Activated T-helper 17 cell treated with anti-CD3 and anti-CD28 coated beads, Interleukin-2, amount 50 U/mL, for 72 hours (primary cell): ENCODE measurements at regions not wholly inside any gene's neighbourhood (a gene's known extent, or its start where the extent isn't known, plus 50 kb on each side); places are given as distances from the start of the nearest gene placed in this dataset.

Experiments used
- ATAC-seq: fragments of 150-1000 bp; cut with Tn5 transposase; replicated peaks from 2 replicates; pipeline ENCODE4 v1.10.0; 2021; ENCODE audit warnings: mild to moderate bottlenecking, moderate library complexity
- H3K27ac Mint-ChIP-seq: one replicate; pipeline ENCODE4 v1.8.0; 2022; ENCODE audit warnings: mixed read lengths
- H3K27me3 Mint-ChIP-seq: one replicate; pipeline ENCODE4 v1.8.0; 2022; ENCODE audit warnings: mixed read lengths
- H3K36me3 Mint-ChIP-seq: one replicate; pipeline ENCODE4 v1.8.0; 2022; ENCODE audit warnings: low read depth, mild to moderate bottlenecking, mixed read lengths
- H3K4me1 Mint-ChIP-seq: one replicate; pipeline ENCODE4 v1.8.0; 2022; ENCODE audit warnings: mixed read lengths
- H3K4me3 Mint-ChIP-seq: one replicate; pipeline ENCODE4 v1.8.0; 2022; ENCODE audit warnings: mild to moderate bottlenecking, mixed read lengths
- H3K9me3 Mint-ChIP-seq: one replicate; pipeline ENCODE4 v1.8.0; 2022; ENCODE audit warnings: mixed read lengths

GRCh38 chr9:38226491-38226951 is 157.5 kb upstream of the SHB start:
- Mint-ChIP-seq H3K4me1 (peaks cover 7% of the 10 kb centered on the region), H3K36me3 (no peaks in the 10 kb centered on the region)

GRCh38 chr9:38224941-38225340 is 155.9 kb upstream of the SHB start:
- Mint-ChIP-seq H3K27me3 (peaks cover 17% of the 10 kb centered on the region), H3K4me1 (peaks cover 7% of the 10 kb centered on the region), H3K36me3 (no peaks in the 10 kb centered on the region), H3K9me3 (no peaks in the 10 kb centered on the region), H3K4me3 (no peak overlapping the region), H3K27ac (no peak overlapping the region)
- ATAC-seq: no peak

More at GRCh38 chr9:38226491-38226951, 157.5 kb upstream of the SHB start:
- no peaks in the 10 kb centered on the region for H3K9me3 Mint-ChIP-seq
- peaks cover 17% of the 10 kb centered on the region for H3K27me3 Mint-ChIP-seq
- H3K27ac Mint-ChIP-seq: no peak overlapping the region
- H3K4me3 Mint-ChIP-seq: peak overlapping the region; percentile 62
- no peak for ATAC-seq

GRCh38 chr9:38216572-38216971 is 147.5 kb upstream of the SHB start:
- H3K27me3 Mint-ChIP-seq: peaks cover 11% of the 10 kb centered on the region
- ATAC-seq: no peak
- no peaks in the 10 kb centered on the region for H3K4me1 Mint-ChIP-seq
- no peaks in the 10 kb centered on the region for H3K36me3 Mint-ChIP-seq
- H3K27ac Mint-ChIP-seq: no peak overlapping the region
- H3K4me3 Mint-ChIP-seq: no peak overlapping the region
- no peaks in the 10 kb centered on the region for H3K9me3 Mint-ChIP-seq

GRCh38 chr9:38215465-38215864 is 146.4 kb upstream of the SHB start:
- H3K9me3 Mint-ChIP-seq: no peaks in the 10 kb centered on the region
- H3K36me3 Mint-ChIP-seq: no peaks in the 10 kb centered on the region
- peaks cover 11% of the 10 kb centered on the region for H3K27me3 Mint-ChIP-seq
- no peak overlapping the region for H3K4me3 Mint-ChIP-seq
- H3K4me1 Mint-ChIP-seq: no peaks in the 10 kb centered on the region
- no peak for ATAC-seq
- H3K27ac Mint-ChIP-seq: no peak overlapping the region

GRCh38 chr9:38214432-38214831 is 145.4 kb upstream of the SHB start:
- Mint-ChIP-seq H3K27ac (no peak overlapping the region), H3K36me3 (no peaks in the 10 kb centered on the region), H3K4me3 (no peak overlapping the region), H3K9me3 (no peaks in the 10 kb centered on the region), H3K27me3 (peaks cover 11% of the 10 kb centered on the region), H3K4me1 (no peaks in the 10 kb centered on the region)
- ATAC-seq: no peak

- Mint-ChIP-seq H3K27ac (no peak overlapping the region), H3K36me3 (no peaks in the 10 kb centered on the region), H3K4me3 (no peak overlapping the region), H3K27me3 (peaks cover 11% of the 10 kb centered on the region), H3K9me3 (no peaks in the 10 kb centered on the region), H3K4me1 (no peaks in the 10 kb centered on the region)
- ATAC-seq: no peak
These were observed 144.7 kb upstream of the SHB start for GRCh38 chr9:38213631-38214299.

GRCh38 chr9:38212016-38212415 is 143.0 kb upstream of the SHB start:
- no peak for ATAC-seq
- Mint-ChIP-seq H3K27ac (no peak overlapping the region), H3K27me3 (peaks cover 11% of the 10 kb centered on the region), H3K36me3 (no peaks in the 10 kb centered on the region), H3K4me1 (no peaks in the 10 kb centered on the region), H3K9me3 (no peaks in the 10 kb centered on the region), H3K4me3 (no peak overlapping the region)

GRCh38 chr9:38211002-38211401 is 142.0 kb upstream of the SHB start:
- no peak for ATAC-seq
- H3K9me3 Mint-ChIP-seq: no peaks in the 10 kb centered on the region
- no peak overlapping the region for H3K4me3 Mint-ChIP-seq
- H3K36me3 Mint-ChIP-seq: no peaks in the 10 kb centered on the region
- no peaks in the 10 kb centered on the region for H3K4me1 Mint-ChIP-seq
- peaks cover 11% of the 10 kb centered on the region for H3K27me3 Mint-ChIP-seq
- no peak overlapping the region for H3K27ac Mint-ChIP-seq

GRCh38 chr9:38208206-38208901 is 139.3 kb upstream of the SHB start:
- H3K9me3 Mint-ChIP-seq: no peaks in the 10 kb centered on the region
- no peak for ATAC-seq
- H3K27ac Mint-ChIP-seq: no peak overlapping the region
- no peak overlapping the region for H3K4me3 Mint-ChIP-seq
- no peaks in the 10 kb centered on the region for H3K27me3 Mint-ChIP-seq
- H3K4me1 Mint-ChIP-seq: no peaks in the 10 kb centered on the region
- H3K36me3 Mint-ChIP-seq: no peaks in the 10 kb centered on the region

- ATAC-seq: no peak
- no peaks in the 10 kb centered on the region for H3K36me3 Mint-ChIP-seq
- no peak overlapping the region for H3K27ac Mint-ChIP-seq
- H3K27me3 Mint-ChIP-seq: no peaks in the 10 kb centered on the region
- H3K9me3 Mint-ChIP-seq: no peaks in the 10 kb centered on the region
- H3K4me1 Mint-ChIP-seq: no peaks in the 10 kb centered on the region
- H3K4me3 Mint-ChIP-seq: no peak overlapping the region
These were observed 138.3 kb upstream of the SHB start for GRCh38 chr9:38207247-38207778.

GRCh38 chr9:38205279-38205678 is 136.3 kb upstream of the SHB start:
- Mint-ChIP-seq H3K27ac (no peak overlapping the region), H3K4me3 (no peak overlapping the region), H3K9me3 (no peaks in the 10 kb centered on the region), H3K27me3 (no peaks in the 10 kb centered on the region), H3K36me3 (no peaks in the 10 kb centered on the region), H3K4me1 (no peaks in the 10 kb centered on the region)
- ATAC-seq: no peak

- H3K36me3 Mint-ChIP-seq: no peaks in the 10 kb centered on the region
- H3K4me3 Mint-ChIP-seq: no peak overlapping the region
- H3K4me1 Mint-ChIP-seq: no peaks in the 10 kb centered on the region
- no peaks in the 10 kb centered on the region for H3K9me3 Mint-ChIP-seq
- ATAC-seq: no peak
- H3K27ac Mint-ChIP-seq: no peak overlapping the region
- peaks cover 5% of the 10 kb centered on the region for H3K27me3 Mint-ChIP-seq
These were observed 133.4 kb upstream of the SHB start for GRCh38 chr9:38202336-38202938.

GRCh38 chr9:38201844-38202243 is 132.8 kb upstream of the SHB start:
- H3K4me1 Mint-ChIP-seq: no peaks in the 10 kb centered on the region
- no peak overlapping the region for H3K4me3 Mint-ChIP-seq
- ATAC-seq: no peak
- no peaks in the 10 kb centered on the region for H3K9me3 Mint-ChIP-seq
- H3K27me3 Mint-ChIP-seq: peaks cover 5% of the 10 kb centered on the region
- H3K36me3 Mint-ChIP-seq: no peaks in the 10 kb centered on the region
- no peak overlapping the region for H3K27ac Mint-ChIP-seq

- Mint-ChIP-seq H3K27ac (no peak overlapping the region), H3K27me3 (peaks cover 12% of the 10 kb centered on the region), H3K4me3 (no peak overlapping the region), H3K36me3 (no peaks in the 10 kb centered on the region), H3K4me1 (no peaks in the 10 kb centered on the region), H3K9me3 (no peaks in the 10 kb centered on the region)
- ATAC-seq: no peak
These were observed 131.4 kb upstream of the SHB start for GRCh38 chr9:38200431-38200830.

- H3K4me3 Mint-ChIP-seq: no peak overlapping the region
- no peak overlapping the region for H3K27ac Mint-ChIP-seq
- H3K27me3 Mint-ChIP-seq: peaks cover 15% of the 10 kb centered on the region
- no peaks in the 10 kb centered on the region for H3K36me3 Mint-ChIP-seq
- no peaks in the 10 kb centered on the region for H3K9me3 Mint-ChIP-seq
- no peaks in the 10 kb centered on the region for H3K4me1 Mint-ChIP-seq
- ATAC-seq: no peak
These were observed 129.1 kb upstream of the SHB start for GRCh38 chr9:38198140-38198539.
